ENCODE measurements at regions not wholly inside any gene's neighbourhood (a gene's known extent, or its start where the extent isn't known, plus 50 kb on each side); places are given as distances from the start of the nearest gene placed in this dataset.

GRCh38 chr12:40511341-40511740 lies 180.9 kb upstream of the CNTN1 start:
- H3K36me3 Mint-ChIP-seq = no peaks in the 10 kb centered on the region
- no peaks in the 10 kb centered on the region for H3K4me1 Mint-ChIP-seq
- H3K27me3 Mint-ChIP-seq = no peaks in the 10 kb centered on the region
- DNase-seq = no peak
- H3K27ac Mint-ChIP-seq = no peak overlapping the region
- H3K9me3 Mint-ChIP-seq = no peaks in the 10 kb centered on the region
- no peak overlapping the region for H3K4me3 Mint-ChIP-seq

- no peak for DNase-seq
- no peak overlapping the region for H3K4me3 Mint-ChIP-seq
- no peaks in the 10 kb centered on the region for H3K9me3 Mint-ChIP-seq
- no peaks in the 10 kb centered on the region for H3K4me1 Mint-ChIP-seq
- no peaks in the 10 kb centered on the region for H3K27me3 Mint-ChIP-seq
- H3K36me3 Mint-ChIP-seq = no peaks in the 10 kb centered on the region
- H3K27ac Mint-ChIP-seq = no peak overlapping the region
Measured at GRCh38 chr12:40515041-40515816, 177.0 kb upstream of the CNTN1 start.

- Mint-ChIP-seq H3K36me3 (no peaks in the 10 kb centered on the region), H3K4me3 (no peak overlapping the region), H3K4me1 (no peaks in the 10 kb centered on the region), H3K27me3 (no peaks in the 10 kb centered on the region), H3K27ac (no peak overlapping the region), H3K9me3 (no peaks in the 10 kb centered on the region)
- no peak for DNase-seq
Measured at GRCh38 chr12:40522837-40523236, 169.4 kb upstream of the CNTN1 start.

GRCh38 chr12:40525054-40525453 lies 167.2 kb upstream of the CNTN1 start:
- H3K36me3 Mint-ChIP-seq = no peaks in the 10 kb centered on the region
- H3K27ac Mint-ChIP-seq = no peak overlapping the region
- no peaks in the 10 kb centered on the region for H3K9me3 Mint-ChIP-seq
- DNase-seq = no peak
- H3K27me3 Mint-ChIP-seq = no peaks in the 10 kb centered on the region
- no peak overlapping the region for H3K4me3 Mint-ChIP-seq
- no peaks in the 10 kb centered on the region for H3K4me1 Mint-ChIP-seq

GRCh38 chr12:40534828-40535227 lies 157.4 kb upstream of the CNTN1 start:
- no peak for DNase-seq
- Mint-ChIP-seq H3K4me1 (no peaks in the 10 kb centered on the region), H3K9me3 (peaks cover 1% of the 10 kb centered on the region), H3K27ac (no peak overlapping the region), H3K36me3 (no peaks in the 10 kb centered on the region), H3K27me3 (no peaks in the 10 kb centered on the region), H3K4me3 (no peak overlapping the region)

- Mint-ChIP-seq H3K4me1 (no peaks in the 10 kb centered on the region), H3K27ac (no peak overlapping the region)
Measured at GRCh38 chr12:40551466-40551865, 140.8 kb upstream of the CNTN1 start.

GRCh38 chr12:40552868-40553267 lies 139.4 kb upstream of the CNTN1 start:
- peaks cover 9% of the 10 kb centered on the region for H3K9me3 Mint-ChIP-seq
- no peak for DNase-seq
- H3K4me3 Mint-ChIP-seq = no peak overlapping the region
- H3K27ac Mint-ChIP-seq = no peak overlapping the region
- no peaks in the 10 kb centered on the region for H3K27me3 Mint-ChIP-seq
- no peaks in the 10 kb centered on the region for H3K36me3 Mint-ChIP-seq
- H3K4me1 Mint-ChIP-seq = no peaks in the 10 kb centered on the region

More at GRCh38 chr12:40551466-40551865, 140.8 kb upstream of the CNTN1 start:
- Mint-ChIP-seq H3K9me3 (peaks cover 9% of the 10 kb centered on the region), H3K4me3 (no peak overlapping the region), H3K27me3 (no peaks in the 10 kb centered on the region), H3K36me3 (no peaks in the 10 kb centered on the region)
- no peak for DNase-seq

GRCh38 chr12:40557980-40558379 lies 134.3 kb upstream of the CNTN1 start:
- DNase-seq = no peak
- no peak overlapping the region for H3K4me3 Mint-ChIP-seq
- H3K36me3 Mint-ChIP-seq = no peaks in the 10 kb centered on the region
- peaks cover 5% of the 10 kb centered on the region for H3K9me3 Mint-ChIP-seq
- H3K4me1 Mint-ChIP-seq = no peaks in the 10 kb centered on the region
- no peaks in the 10 kb centered on the region for H3K27me3 Mint-ChIP-seq
- no peak overlapping the region for H3K27ac Mint-ChIP-seq

- no peak overlapping the region for H3K27ac Mint-ChIP-seq
- no peak overlapping the region for H3K4me3 Mint-ChIP-seq
- no peaks in the 10 kb centered on the region for H3K4me1 Mint-ChIP-seq
- DNase-seq = no peak
- no peaks in the 10 kb centered on the region for H3K36me3 Mint-ChIP-seq
- H3K27me3 Mint-ChIP-seq = no peaks in the 10 kb centered on the region
- H3K9me3 Mint-ChIP-seq = no peaks in the 10 kb centered on the region
Measured at GRCh38 chr12:40559865-40560264, 132.4 kb upstream of the CNTN1 start.

GRCh38 chr12:40560848-40561247 lies 131.4 kb upstream of the CNTN1 start:
- Mint-ChIP-seq H3K9me3 (no peaks in the 10 kb centered on the region), H3K4me3 (no peak overlapping the region), H3K27me3 (no peaks in the 10 kb centered on the region), H3K4me1 (no peaks in the 10 kb centered on the region), H3K36me3 (no peaks in the 10 kb centered on the region), H3K27ac (no peak overlapping the region)
- no peak for DNase-seq

GRCh38 chr12:40561395-40561966 lies 130.8 kb upstream of the CNTN1 start:
- H3K4me1 Mint-ChIP-seq = no peaks in the 10 kb centered on the region
- no peak overlapping the region for H3K4me3 Mint-ChIP-seq
- H3K36me3 Mint-ChIP-seq = no peaks in the 10 kb centered on the region
- DNase-seq = no peak
- no peaks in the 10 kb centered on the region for H3K27me3 Mint-ChIP-seq
- H3K27ac Mint-ChIP-seq = no peak overlapping the region
- no peaks in the 10 kb centered on the region for H3K9me3 Mint-ChIP-seq

GRCh38 chr12:40565029-40565633 lies 127.1 kb upstream of the CNTN1 start:
- no peaks in the 10 kb centered on the region for H3K27me3 Mint-ChIP-seq
- H3K4me3 Mint-ChIP-seq = no peak overlapping the region
- peaks cover 1% of the 10 kb centered on the region for H3K9me3 Mint-ChIP-seq
- no peak for DNase-seq
- no peak overlapping the region for H3K27ac Mint-ChIP-seq
- no peaks in the 10 kb centered on the region for H3K4me1 Mint-ChIP-seq
- no peaks in the 10 kb centered on the region for H3K36me3 Mint-ChIP-seq

GRCh38 chr12:40566271-40566670 lies 126.0 kb upstream of the CNTN1 start:
- Mint-ChIP-seq H3K27ac (no peak overlapping the region), H3K36me3 (no peaks in the 10 kb centered on the region), H3K4me1 (no peaks in the 10 kb centered on the region), H3K27me3 (no peaks in the 10 kb centered on the region), H3K4me3 (no peak overlapping the region), H3K9me3 (peaks cover 1% of the 10 kb centered on the region)
- DNase-seq = no peak

- H3K4me3 Mint-ChIP-seq = no peak overlapping the region
- H3K36me3 Mint-ChIP-seq = no peaks in the 10 kb centered on the region
- H3K9me3 Mint-ChIP-seq = peaks cover 1% of the 10 kb centered on the region
- no peak overlapping the region for H3K27ac Mint-ChIP-seq
- H3K4me1 Mint-ChIP-seq = no peaks in the 10 kb centered on the region
- no peaks in the 10 kb centered on the region for H3K27me3 Mint-ChIP-seq
- no peak for DNase-seq
Measured at GRCh38 chr12:40569626-40570179, 122.5 kb upstream of the CNTN1 start.

- no peak overlapping the region for H3K4me3 Mint-ChIP-seq
- peaks cover 1% of the 10 kb centered on the region for H3K9me3 Mint-ChIP-seq
- DNase-seq = no peak
- no peak overlapping the region for H3K27ac Mint-ChIP-seq
- H3K36me3 Mint-ChIP-seq = no peaks in the 10 kb centered on the region
- H3K27me3 Mint-ChIP-seq = no peaks in the 10 kb centered on the region
- no peaks in the 10 kb centered on the region for H3K4me1 Mint-ChIP-seq
Measured at GRCh38 chr12:40573024-40573423, 119.2 kb upstream of the CNTN1 start.

Measured in activated naive CD8-positive, alpha-beta T cell treated with anti-CD3 and anti-CD28 coated beads for 36 hours (primary cell).